GM21526 (cell line): ENCODE measurements at regions not wholly inside any gene's neighbourhood (a gene's known extent, or its start where the extent isn't known, plus 50 kb on each side); places are given as distances from the start of the nearest gene placed in this dataset.

Experiments
- ATAC-seq: cut with Tn5 transposase; IDR thresholded peaks from one replicate; pipeline ENCODE4 v1.9.1; 2021; ENCODE audit warnings: moderate library complexity; ENCODE audit not compliant: unreplicated experiment, low FRiP score

GRCh38 chr5:30765706-30766105 is 427.8 kb upstream of the CDH6 start:
- ATAC-seq, result no peak

GRCh38 chr5:30765227-30765626 is 428.3 kb upstream of the CDH6 start:
- ATAC-seq, result no peak

GRCh38 chr5:30764704-30765103 is 428.8 kb upstream of the CDH6 start:
- ATAC-seq, result no peak

DNA sequence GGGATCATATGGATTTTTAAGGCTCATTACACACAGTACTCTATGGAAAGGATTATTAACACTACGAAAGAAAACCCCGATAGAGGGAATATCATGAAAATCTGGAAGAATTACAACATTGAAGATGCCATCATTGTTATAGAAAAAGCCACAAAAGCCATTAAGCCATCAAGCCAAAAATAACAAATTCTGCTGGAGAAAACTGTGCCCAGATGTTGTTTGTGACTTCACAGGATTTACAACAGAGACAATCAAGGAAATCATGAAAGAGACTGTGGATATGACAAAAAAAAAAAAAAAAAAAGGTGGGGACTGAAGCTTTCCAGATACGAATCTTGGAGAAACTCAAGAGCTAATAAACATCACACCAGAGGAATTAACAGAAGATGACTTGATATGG is 433.8 kb upstream of the CDH6 start:
- no peak for ATAC-seq

DNA sequence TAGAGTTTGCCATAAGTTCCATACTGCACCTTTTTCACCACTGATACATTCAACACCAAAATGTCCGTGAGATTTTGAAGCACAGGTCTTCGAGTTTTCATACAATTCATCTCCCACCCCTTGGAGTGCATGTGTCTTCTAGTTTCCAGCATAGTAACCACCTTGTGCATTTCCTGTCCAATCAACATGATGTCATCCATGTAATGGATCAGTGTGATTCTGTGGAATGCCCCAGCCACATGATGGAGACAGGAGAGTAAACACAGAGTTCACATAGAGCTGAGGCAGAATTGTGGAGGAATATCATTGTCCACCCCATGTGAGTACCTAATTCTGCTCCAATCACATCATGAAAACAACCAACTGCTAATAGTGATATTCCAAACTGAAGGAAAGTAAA is 441.5 kb upstream of the CDH6 start:
- no peak for ATAC-seq

DNA sequence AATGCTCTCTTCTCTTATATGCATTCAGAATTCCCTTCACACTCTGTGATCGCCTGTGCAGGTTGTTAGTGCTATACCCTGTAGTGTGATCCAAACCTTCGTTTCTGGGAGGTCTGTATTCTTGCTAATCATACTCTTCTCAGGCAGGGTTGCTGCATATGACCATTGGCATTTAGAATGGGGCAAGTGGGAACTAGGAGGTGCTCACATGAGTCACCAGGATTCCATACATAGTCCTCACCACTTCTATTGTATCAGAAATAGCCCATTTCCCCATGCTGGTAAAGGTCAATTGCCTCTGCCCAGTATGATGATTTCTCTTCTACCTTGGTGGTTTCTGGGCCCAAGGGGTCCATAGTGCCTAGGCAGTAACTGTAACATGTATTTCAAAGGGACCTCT is 443.5 kb upstream of the CDH6 start:
- ATAC-seq, result no peak

DNA sequence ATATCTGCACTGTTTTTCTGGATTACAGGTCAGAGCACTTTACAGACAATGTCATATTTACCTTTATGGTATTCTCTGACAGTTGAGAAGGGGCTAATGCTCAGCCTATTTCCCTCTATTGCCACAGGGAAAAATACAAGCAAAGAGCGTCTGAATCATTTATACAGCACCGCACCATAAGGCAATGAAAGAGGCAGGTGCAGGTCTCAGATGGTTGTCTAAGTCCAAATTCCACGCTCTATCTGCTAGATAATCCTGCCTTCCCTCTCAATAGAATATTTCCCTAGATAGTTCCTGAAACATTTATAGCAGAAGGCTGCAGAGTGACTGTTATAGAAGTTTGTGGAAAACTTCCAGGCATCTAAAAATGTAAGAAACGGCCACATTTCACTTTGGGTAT is 446.1 kb upstream of the CDH6 start:
- no peak for ATAC-seq

DNA sequence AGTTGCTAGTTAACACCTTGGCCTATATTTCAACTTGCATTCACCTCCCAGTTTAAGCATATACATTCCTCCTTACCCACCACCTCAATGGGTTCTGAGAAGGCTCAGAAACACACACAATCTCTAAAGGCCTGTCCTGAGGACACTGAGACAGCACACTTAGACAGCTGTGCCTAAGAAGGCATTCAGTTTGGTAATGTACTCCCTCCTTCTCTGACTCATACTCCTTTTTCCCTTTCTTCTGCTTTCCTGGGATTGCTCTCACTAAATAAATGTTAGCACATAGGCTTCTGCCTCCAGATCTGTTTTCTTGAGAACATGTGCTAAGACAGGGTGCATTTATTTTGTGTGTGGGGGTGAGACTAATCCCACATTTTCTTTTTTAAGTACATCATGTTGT is 456.8 kb upstream of the CDH6 start:
- ATAC-seq, result no peak

GRCh38 chr5:30734118-30734517 is 459.4 kb upstream of the CDH6 start:
- no peak for ATAC-seq

GRCh38 chr5:30725073-30725472 is 468.4 kb upstream of the CDH6 start:
- no peak for ATAC-seq

DNA sequence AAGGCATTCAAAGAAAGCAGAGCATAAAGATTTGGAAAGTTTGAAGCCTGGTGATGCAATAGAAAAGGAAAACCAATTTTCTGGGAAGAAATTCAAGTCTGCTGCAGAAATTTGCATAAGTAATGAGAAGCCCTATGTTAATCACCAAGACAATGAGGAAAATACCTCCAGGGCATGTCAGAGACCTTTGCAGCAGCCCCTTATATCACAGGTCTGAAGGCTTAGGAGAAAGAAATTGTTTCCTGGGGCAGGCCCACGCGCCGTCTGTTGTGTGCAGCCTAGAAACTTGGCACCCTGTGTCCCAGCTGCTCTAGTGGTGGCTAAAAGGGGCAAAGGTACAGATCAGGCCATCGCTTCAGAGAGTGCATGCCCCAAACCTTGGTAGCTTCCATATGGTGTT is 495.3 kb upstream of the CDH6 start:
- no peak for ATAC-seq

GRCh38 chr5:30693326-30693725 is 500.2 kb upstream of the CDH6 start:
- ATAC-seq, result no peak

DNA sequence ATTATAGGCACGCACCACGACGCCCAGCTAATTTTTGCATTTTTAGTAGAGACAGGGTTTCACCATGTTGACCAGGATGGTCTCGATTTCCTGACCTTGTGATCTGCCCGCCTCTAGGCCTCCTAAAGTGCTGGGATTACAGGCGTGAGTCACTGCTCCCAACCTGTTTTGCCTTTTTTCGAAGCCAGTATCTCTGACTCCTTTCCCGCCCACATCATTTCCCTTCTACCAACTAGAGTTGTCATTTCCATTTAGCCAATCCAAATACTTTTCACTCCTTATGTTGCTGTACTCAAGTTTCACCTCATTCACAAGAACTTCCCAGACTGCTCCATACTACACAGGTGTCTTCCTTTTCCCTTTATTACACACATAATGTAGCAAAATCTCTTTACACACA is 502.6 kb upstream of the CDH6 start:
- no peak for ATAC-seq

DNA sequence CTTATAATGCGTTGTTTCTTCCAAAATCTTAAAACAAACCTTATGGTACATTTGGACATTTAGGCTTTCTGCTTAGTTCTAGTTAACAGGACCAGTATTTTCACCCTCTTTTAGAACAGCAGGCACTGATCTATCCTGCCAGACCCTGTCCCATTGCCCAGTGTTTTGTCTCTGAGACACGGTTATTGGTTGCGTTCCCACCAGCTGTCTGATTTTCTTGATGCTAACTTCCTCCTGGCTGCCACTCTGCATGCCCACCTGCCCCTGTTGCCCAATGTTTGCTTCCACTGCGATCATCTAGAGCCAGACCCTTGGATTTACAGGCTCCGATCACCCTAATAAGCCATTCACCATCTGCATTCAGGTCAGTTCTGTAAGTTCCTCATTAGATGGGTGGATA is 506.0 kb upstream of the CDH6 start:
- no peak for ATAC-seq

- ATAC-seq, result no peak
Observed at GRCh38 chr5:30686530-30686929, 507.0 kb upstream of the CDH6 start.

- ATAC-seq, result no peak
Observed at GRCh38 chr5:30676223-30676840, 517.2 kb upstream of the CDH6 start.

DNA sequence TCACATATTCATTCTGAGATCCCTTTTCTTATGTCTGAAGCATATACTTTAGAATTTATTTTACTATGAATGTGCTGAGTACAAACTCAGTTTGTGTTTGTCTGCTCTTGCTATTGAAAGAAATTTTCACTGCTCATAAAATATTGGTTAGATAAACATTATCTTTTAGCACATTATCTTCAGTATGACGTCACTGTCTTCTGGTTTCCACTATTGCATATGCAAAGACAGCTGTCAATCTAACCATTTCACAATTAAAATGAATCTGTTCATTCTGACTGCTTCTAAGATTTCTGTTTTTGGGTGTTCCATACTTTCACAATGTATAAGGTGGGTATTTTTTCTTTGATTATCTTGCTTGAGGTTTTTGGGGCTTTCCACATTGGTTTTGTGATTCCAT is 526.2 kb upstream of the CDH6 start:
- ATAC-seq, result no peak

DNA sequence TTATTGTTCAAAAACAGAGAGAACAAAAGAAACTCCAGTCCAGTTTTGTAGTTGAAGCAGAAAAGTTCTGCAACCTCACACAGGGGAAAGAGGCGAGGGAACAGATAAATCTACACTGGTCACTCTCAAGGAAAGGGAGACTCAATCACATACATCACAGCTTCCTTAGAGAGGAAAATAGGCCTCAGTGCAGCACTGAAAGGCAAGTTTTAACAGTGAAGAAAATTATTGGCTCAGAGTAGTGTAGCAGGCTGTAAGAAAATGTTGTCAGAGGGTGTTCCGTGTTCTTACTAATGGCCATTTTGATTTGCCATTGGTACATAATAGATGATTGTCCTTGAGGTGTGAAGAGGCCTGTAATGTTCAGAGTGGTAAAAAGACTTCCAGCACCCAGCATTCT is 530.0 kb upstream of the CDH6 start:
- ATAC-seq, result no peak

DNA sequence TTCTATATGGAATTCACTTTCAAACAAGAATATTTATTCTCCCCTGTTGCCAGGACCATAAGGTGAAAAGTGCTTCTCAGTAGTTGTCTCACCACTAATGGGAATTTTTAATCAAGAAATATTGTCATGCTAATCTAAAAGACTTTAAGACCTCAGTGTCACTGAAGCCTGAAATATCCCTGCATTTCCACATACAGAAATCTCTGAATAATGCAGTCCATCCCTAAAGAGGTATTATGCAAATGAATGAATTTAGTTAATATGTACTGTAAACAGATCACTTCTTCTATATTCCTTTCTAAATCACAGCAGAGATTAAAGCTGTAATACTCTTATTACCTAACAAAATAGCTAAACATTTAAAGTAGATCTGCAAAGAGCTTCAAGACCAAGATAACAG is 531.1 kb upstream of the CDH6 start:
- ATAC-seq, result no peak

DNA sequence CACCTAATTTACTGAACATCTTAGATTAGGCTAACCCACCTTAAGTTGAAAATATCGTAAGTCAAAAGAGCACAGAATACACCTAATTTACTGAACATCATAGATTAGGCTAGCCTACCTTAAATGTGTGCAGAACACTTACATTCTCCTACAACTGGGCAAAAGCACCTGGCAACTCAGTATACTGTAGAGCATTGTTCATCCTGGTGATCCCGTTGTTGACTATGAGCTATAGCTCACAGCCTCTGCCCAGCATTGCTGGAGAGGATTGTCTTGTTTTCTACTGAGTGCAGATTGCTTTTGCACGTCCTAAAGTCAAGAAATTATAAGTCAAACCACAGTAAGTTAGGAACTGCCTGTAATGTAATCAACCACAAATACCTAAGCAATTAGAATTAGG is 531.8 kb upstream of the CDH6 start:
- ATAC-seq, result no peak

DNA sequence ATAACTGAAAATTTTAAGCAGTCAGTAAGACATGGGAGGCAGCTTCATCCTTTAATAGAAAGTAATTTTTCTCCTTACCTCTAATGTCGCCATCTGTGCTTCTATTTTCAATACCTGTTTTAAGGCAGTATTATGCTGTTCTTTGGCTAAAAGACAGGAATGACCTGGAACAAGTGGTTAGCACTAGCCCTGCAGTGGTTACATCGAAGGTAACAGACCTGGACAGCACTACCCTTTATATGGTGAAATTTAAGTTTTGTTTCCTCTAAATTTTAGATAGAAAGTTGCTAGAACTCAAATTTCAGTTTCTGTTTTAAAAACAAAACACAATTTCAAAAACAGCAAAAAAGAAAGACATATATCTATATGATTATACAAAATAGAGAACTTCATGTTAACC is 534.1 kb upstream of the CDH6 start:
- ATAC-seq, result no peak

- no peak for ATAC-seq
Observed at GRCh38 chr5:30650311-30650710, 543.2 kb upstream of the CDH6 start.

GRCh38 chr5:30638899-30639298 is 554.6 kb upstream of the CDH6 start:
- no peak for ATAC-seq
